CD4-positive, alpha-beta memory T cell (primary cell): ENCODE measurements at regions not wholly inside any gene's neighbourhood (a gene's known extent, or its start where the extent isn't known, plus 50 kb on each side); places are given as distances from the start of the nearest gene placed in this dataset.

Experiments used
- CTCF ChIA-PET: fragments of 350-600 bp; sonication (Branson Sonifier 250); formaldehyde crosslinking; loops from one replicate; lab custom pipeline; 2021; ENCODE audit warnings: inconsistent platforms; ENCODE audit not compliant: partially characterized antibody; lab: Charles Lee
- POLR2A ChIA-PET: fragments of 350-600 bp; sonication (Branson Sonifier 250); formaldehyde crosslinking; loops from one replicate; lab custom pipeline; 2021; ENCODE audit not compliant: partially characterized antibody; lab: Charles Lee
- DNase-seq, 5 donors: peaks; one replicate each; pipeline versions ENCODE4 v3.0.0 to v3.0.0-alpha.2; 2020 to 2022; ENCODE audit warnings: mixed read lengths in 1 of 5
- H3K27ac ChIP-seq: one replicate; pipeline ENCODE4 v1.7.0; 2013; ENCODE audit warnings: low read depth, low read length
- H3K27me3 ChIP-seq: 2 replicates; pipeline ENCODE4 v1.7.0; 2013; ENCODE audit warnings: mild to moderate bottlenecking, low read length, moderate library complexity; ENCODE audit not compliant: insufficient read depth
- H3K36me3 ChIP-seq: 2 replicates; pipeline ENCODE4 v1.7.0; 2013; ENCODE audit warnings: mild to moderate bottlenecking, low read length, moderate library complexity; ENCODE audit not compliant: insufficient read depth
- H3K4me1 ChIP-seq: 2 replicates; pipeline ENCODE4 v1.7.0; 2013; ENCODE audit warnings: mild to moderate bottlenecking, low read length, moderate library complexity; ENCODE audit not compliant: insufficient read depth
- H3K4me3 ChIP-seq, 2 donors: one replicate each; pipeline ENCODE4 v1.7.0; 2013; ENCODE audit warnings: low read length in 2 of 2, mild to moderate bottlenecking in 1 of 2
- H3K9me3 ChIP-seq, 2 donors: one replicate each; pipeline ENCODE4 v1.7.0; 2013; ENCODE audit warnings: low read length in 2 of 2, control low read depth in 1 of 2; ENCODE audit not compliant: control insufficient read depth in 1 of 2
- H3K27ac Mint-ChIP-seq, 7 donors: one replicate each; pipeline ENCODE4 v1.8.0; 2020 to 2021; ENCODE audit warnings: mixed read lengths in 7 of 7, mild to moderate bottlenecking in 6 of 7, inconsistent platforms in 3 of 7, moderate library complexity in 3 of 7
- H3K27me3 Mint-ChIP-seq, 2 donors: one replicate each; pipeline ENCODE4 v1.8.0; 2020 to 2021; ENCODE audit warnings: mixed read lengths in 2 of 2
- H3K36me3 Mint-ChIP-seq, 2 donors: one replicate each; pipeline ENCODE4 v1.8.0; 2020 to 2021; ENCODE audit warnings: mixed read lengths in 2 of 2, inconsistent platforms in 1 of 2, mild to moderate bottlenecking in 1 of 2
- H3K4me1 Mint-ChIP-seq, 4 donors: one replicate each; pipeline ENCODE4 v1.8.0; 2020 to 2021; ENCODE audit warnings: mixed read lengths in 4 of 4, mild to moderate bottlenecking in 1 of 4
- H3K4me3 Mint-ChIP-seq, 8 donors: one replicate each; pipeline ENCODE4 v1.8.0; 2020 to 2021; ENCODE audit warnings: mixed read lengths in 8 of 8, mild to moderate bottlenecking in 7 of 8, moderate library complexity in 6 of 8, inconsistent platforms in 3 of 8
- H3K9me3 Mint-ChIP-seq, 8 donors: one replicate each; pipeline ENCODE4 v1.8.0; 2020 to 2021; ENCODE audit warnings: mixed read lengths in 8 of 8, mild to moderate bottlenecking in 5 of 8, inconsistent platforms in 3 of 8, moderate library complexity in 1 of 8
- intact Hi-C: fragments of 100-400 bp; cut with micrococcal nuclease; formaldehyde crosslinking; loops from one replicate; pipeline ENCODE4 v1.15.1; 2023

DNA sequence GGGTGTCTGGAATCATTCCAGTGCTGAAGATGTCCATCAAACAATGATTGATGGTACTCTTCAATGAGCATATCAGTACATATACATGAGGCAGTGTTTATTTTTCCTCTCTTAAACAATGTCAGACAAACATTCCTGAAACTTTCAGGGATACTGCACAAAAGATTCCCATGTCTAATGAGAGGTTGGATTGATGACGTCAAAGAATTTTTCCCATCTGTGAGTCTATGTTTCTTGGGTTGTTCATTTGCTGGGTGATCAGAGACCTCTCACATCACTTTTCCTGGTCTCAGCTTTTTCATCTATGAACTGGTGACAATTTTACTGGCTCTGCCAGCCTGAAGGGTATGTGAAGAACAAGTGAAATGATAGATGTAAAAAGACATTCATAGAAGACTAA, 325.5 kb downstream of the EN1 start:
- H3K36me3 Mint-ChIP-seq, result no peaks in the 10 kb centered on the region
- no peak overlapping the region for H3K4me3 Mint-ChIP-seq
- Histone ChIP-seq H3K4me1 (no peaks in the 10 kb centered on the region), H3K4me3 (no peak overlapping the region), H3K27me3 (no peaks in the 10 kb centered on the region), H3K36me3 (no peaks in the 10 kb centered on the region), H3K9me3 (no peaks in the 10 kb centered on the region), H3K27ac (no peak overlapping the region)
- no peak overlapping the region for H3K27ac Mint-ChIP-seq
- intact Hi-C loops, result no loop called here
- no peak for DNase-seq
- CTCF ChIA-PET, result no interaction called here
- no peaks in the 10 kb centered on the region for H3K4me1 Mint-ChIP-seq
- POLR2A ChIA-PET, result no interaction called here
- H3K9me3 Mint-ChIP-seq, result peaks cover 0 to 28% (median 12%) of the 10 kb centered on the region in 8 donors
- H3K27me3 Mint-ChIP-seq, result no peaks in the 10 kb centered on the region

DNA sequence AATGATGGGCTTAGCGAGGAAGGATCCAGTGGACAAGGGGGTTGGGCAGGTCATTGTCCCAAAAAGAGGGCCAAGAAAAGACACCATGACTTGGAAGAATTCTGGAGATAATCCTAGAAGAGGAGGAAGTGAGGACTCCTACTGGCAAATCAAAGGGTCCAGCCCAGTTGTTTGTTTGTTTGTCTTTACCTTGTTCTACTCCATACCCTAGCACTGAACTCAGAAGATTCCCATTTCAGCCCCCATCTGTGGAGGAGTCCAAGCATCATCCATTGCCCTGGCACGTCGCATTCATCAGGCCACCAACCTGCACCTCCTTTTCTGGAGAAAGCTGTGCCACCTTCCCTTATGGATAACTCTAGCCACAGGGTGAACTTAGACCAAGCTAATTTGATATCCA, 326.2 kb downstream of the EN1 start:
- H3K27ac ChIP-seq, result no peak overlapping the region
- no peaks in the 10 kb centered on the region for H3K36me3 ChIP-seq
- no peak overlapping the region for H3K4me3 ChIP-seq
- intact Hi-C loops, result no loop called here
- ChIA-PET POLR2A (no interaction called here), CTCF (no interaction called here)
- no peak overlapping the region for H3K4me3 Mint-ChIP-seq
- H3K9me3 Mint-ChIP-seq, result peaks cover 0 to 28% (median 12%) of the 10 kb centered on the region in 8 donors
- no peak overlapping the region for H3K27ac Mint-ChIP-seq
- no peaks in the 10 kb centered on the region for H3K9me3 ChIP-seq
- no peaks in the 10 kb centered on the region for H3K36me3 Mint-ChIP-seq
- H3K4me1 ChIP-seq, result no peaks in the 10 kb centered on the region
- H3K4me1 Mint-ChIP-seq, result no peaks in the 10 kb centered on the region
- no peaks in the 10 kb centered on the region for H3K27me3 Mint-ChIP-seq
- no peak for DNase-seq
- H3K27me3 ChIP-seq, result no peaks in the 10 kb centered on the region

DNA sequence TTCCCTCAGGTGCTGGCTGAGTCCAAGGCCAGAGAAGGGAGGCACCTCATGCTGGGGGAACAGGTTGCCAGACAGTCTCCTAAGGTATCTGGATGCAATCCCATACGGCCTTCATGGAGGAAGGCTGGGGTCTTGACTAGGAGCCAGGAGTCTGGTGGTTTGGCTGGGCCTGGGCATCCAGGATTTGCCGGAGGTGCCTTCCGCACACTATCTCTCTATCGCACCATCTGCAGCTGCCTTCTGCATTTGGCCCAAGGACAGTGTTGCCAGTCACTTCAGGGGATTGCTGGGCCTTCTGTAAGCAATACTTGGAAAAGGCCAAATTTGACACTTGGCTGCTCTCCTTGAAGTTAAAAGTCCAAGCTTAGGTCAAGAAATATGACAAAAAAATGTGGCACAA, 327.2 kb downstream of the EN1 start:
- H3K36me3 Mint-ChIP-seq, result no peaks in the 10 kb centered on the region
- no peak overlapping the region for H3K4me3 Mint-ChIP-seq
- POLR2A ChIA-PET, result no interaction called here
- CTCF ChIA-PET, result no interaction called here
- H3K4me1 ChIP-seq, result no peaks in the 10 kb centered on the region
- H3K36me3 ChIP-seq, result no peaks in the 10 kb centered on the region
- H3K27me3 Mint-ChIP-seq, result no peaks in the 10 kb centered on the region
- intact Hi-C loops, result no loop called here
- no peak overlapping the region for H3K4me3 ChIP-seq
- no peaks in the 10 kb centered on the region for H3K4me1 Mint-ChIP-seq
- H3K9me3 ChIP-seq, result no peaks in the 10 kb centered on the region
- no peaks in the 10 kb centered on the region for H3K27me3 ChIP-seq
- H3K27ac Mint-ChIP-seq, result no peak overlapping the region
- DNase-seq, result no peak
- peaks cover 0 to 28% (median 12%) of the 10 kb centered on the region in 8 donors for H3K9me3 Mint-ChIP-seq
- H3K27ac ChIP-seq, result no peak overlapping the region

DNA sequence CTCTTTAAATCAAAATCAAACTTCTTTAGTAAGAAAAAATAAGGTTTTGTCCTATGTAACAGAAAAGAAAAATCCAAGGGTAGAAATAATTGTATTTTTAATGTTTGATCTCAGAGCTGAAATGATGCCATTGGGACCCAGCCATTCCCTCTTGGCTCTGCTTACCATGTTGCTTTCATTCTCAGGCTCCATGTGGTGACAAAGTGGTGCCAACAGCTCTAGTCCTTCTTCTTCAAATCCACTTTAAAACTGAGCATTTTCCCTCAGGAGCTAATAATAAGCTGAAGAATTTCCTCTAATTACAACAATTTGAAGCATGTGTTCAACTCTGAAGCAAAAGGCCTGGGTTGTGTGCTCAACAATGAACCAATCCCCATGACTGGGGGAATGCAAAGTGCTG, 327.9 kb downstream of the EN1 start:
- ChIA-PET POLR2A (no interaction called here), CTCF (no interaction called here)
- no peaks in the 10 kb centered on the region for H3K4me1 ChIP-seq
- H3K4me3 Mint-ChIP-seq, result no peak overlapping the region
- no peaks in the 10 kb centered on the region for H3K36me3 ChIP-seq
- peaks cover 0 to 30% (median 12%) of the 10 kb centered on the region in 8 donors for H3K9me3 Mint-ChIP-seq
- H3K9me3 ChIP-seq, result no peaks in the 10 kb centered on the region
- no peaks in the 10 kb centered on the region for H3K36me3 Mint-ChIP-seq
- intact Hi-C loops, result no loop called here
- H3K27me3 Mint-ChIP-seq, result no peaks in the 10 kb centered on the region
- DNase-seq, result no peak
- H3K27ac ChIP-seq, result no peak overlapping the region
- no peak overlapping the region for H3K4me3 ChIP-seq
- H3K27me3 ChIP-seq, result no peaks in the 10 kb centered on the region
- H3K4me1 Mint-ChIP-seq, result no peaks in the 10 kb centered on the region
- no peak overlapping the region for H3K27ac Mint-ChIP-seq

DNA sequence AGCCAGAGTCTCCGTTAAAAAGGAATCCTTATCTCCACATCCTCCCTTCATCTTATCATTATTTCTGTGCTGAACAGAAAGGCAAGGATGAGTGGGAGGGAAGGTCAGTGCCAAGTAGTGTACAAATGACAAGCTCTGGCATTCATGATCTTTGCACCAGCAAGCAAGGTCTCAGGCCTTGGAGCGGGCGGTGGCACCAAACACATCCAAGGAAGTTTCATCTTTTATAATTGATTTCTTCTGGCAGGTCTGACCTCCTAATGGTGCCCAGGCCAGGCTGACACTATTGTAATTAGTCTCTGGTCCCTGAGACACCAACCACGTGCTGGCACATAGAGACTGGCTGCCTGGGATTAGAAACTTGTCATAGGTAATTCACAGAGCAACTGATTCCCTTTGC, 336.6 kb downstream of the EN1 start:
- CTCF ChIA-PET, result no interaction called here

DNA sequence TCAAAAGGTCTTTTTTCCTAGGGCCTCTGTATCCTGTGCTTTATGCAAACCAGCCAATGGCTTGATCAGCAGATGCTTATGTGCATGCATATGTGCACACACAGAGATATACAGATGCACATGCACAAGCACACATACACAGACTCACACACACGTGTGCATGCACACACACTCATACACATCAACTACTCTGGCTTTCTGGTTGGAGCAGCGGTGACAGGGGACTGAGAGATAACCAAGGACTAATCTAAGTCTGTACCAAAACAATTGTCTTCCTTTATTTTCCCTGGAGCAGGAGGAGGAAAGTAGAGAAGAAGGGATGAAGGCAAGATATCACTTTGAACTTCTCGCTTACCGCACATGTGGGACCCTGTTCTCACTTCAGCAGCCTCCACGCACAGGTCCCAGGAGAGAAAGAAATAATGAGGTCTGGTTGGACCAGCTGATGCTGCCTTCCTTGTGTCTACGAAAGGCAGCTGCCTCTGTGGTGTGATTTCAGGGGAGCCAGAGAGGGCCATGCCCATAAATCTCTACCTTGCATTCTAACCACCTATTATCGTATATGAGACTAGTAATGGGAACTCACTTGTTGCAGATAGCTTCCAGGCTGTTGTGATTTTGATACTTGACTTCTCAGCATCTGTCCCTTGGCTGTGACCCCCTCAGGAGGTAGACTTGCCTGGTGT, 338.0 kb downstream of the EN1 start:
- no peaks in the 10 kb centered on the region for H3K36me3 Mint-ChIP-seq
- intact Hi-C loops, result no loop called here

More for the DNA sequence above, 336.6 kb downstream of the EN1 start:
- Histone ChIP-seq H3K27ac (no peak overlapping the region), H3K27me3 (no peaks in the 10 kb centered on the region), H3K9me3 (no peaks in the 10 kb centered on the region), H3K36me3 (no peaks in the 10 kb centered on the region), H3K4me3 (no peak overlapping the region), H3K4me1 (no peaks in the 10 kb centered on the region)
- H3K4me1 Mint-ChIP-seq, result no peaks in the 10 kb centered on the region
- no peaks in the 10 kb centered on the region for H3K36me3 Mint-ChIP-seq
- POLR2A ChIA-PET, result no interaction called here
- H3K27ac Mint-ChIP-seq, result no peak overlapping the region
- peaks cover 1 to 2% of the 10 kb centered on the region in 2 donors for H3K27me3 Mint-ChIP-seq
- intact Hi-C loops, result no loop called here
- no peak for DNase-seq
- peaks cover 0 to 9% (median under 1%) of the 10 kb centered on the region in 8 donors for H3K9me3 Mint-ChIP-seq
- H3K4me3 Mint-ChIP-seq, result no peak overlapping the region

DNA sequence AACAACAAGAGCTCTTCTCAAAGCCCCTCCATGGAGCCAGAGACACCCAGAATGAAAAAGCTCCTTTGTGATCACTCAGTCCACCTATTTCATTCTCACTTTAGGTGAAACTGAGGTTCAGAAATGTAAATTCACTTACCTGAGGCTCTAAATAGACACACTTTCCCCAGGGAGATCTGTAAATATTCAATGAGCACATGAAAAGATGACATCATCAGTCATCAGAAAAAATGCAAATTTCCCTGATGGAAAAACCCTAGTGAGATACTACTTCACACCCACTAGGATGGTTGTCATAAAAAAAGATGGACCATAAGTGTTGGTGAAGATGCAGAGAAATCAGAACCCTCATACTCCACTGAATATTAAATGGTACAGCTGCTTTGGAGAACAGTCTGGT, 339.2 kb downstream of the EN1 start:
- Mint-ChIP-seq H3K36me3 (no peaks in the 10 kb centered on the region), H3K27me3 (peaks cover 0 to 2% of the 10 kb centered on the region in 2 donors), H3K27ac (no peak overlapping the region), H3K9me3 (peaks cover 0 to 4% (median 0%) of the 10 kb centered on the region in 8 donors), H3K4me3 (no peak overlapping the region), H3K4me1 (no peaks in the 10 kb centered on the region)
- Histone ChIP-seq H3K27me3 (no peaks in the 10 kb centered on the region), H3K4me3 (no peak overlapping the region), H3K36me3 (no peaks in the 10 kb centered on the region), H3K27ac (no peak overlapping the region), H3K9me3 (no peaks in the 10 kb centered on the region), H3K4me1 (no peaks in the 10 kb centered on the region)
- DNase-seq, result no peak
- intact Hi-C loops, result no loop called here
- ChIA-PET CTCF (no interaction called here), POLR2A (no interaction called here)

More for the DNA sequence above, 338.0 kb downstream of the EN1 start:
- Histone ChIP-seq H3K27me3 (no peaks in the 10 kb centered on the region), H3K9me3 (no peaks in the 10 kb centered on the region), H3K27ac (no peak overlapping the region), H3K36me3 (no peaks in the 10 kb centered on the region), H3K4me3 (no peak overlapping the region), H3K4me1 (no peaks in the 10 kb centered on the region)
- Mint-ChIP-seq H3K27ac (no peak overlapping the region), H3K27me3 (peaks cover 1 to 2% of the 10 kb centered on the region in 2 donors), H3K4me1 (no peaks in the 10 kb centered on the region), H3K9me3 (peaks cover 0 to 3% (median under 1%) of the 10 kb centered on the region in 8 donors), H3K4me3 (no peak overlapping the region)
- DNase-seq, result no peak
- ChIA-PET POLR2A (no interaction called here), CTCF (no interaction called here)
